ENCODE measurements at regions not wholly inside any gene's neighbourhood (a gene's known extent, or its start where the extent isn't known, plus 50 kb on each side); places are given as distances from the start of the nearest gene placed in this dataset.

GRCh38 chr2:220300806-220301205 lies 673.4 kb downstream of the SLC4A3 start:
- CTCF ChIA-PET: no interaction called here
- Mint-ChIP-seq H3K27ac (ENCODE audit: low read depth, unreplicated experiment) (no peak overlapping the region), H3K36me3 (ENCODE audit: insufficient read depth, unreplicated experiment) (no peaks in the 10 kb centered on the region), H3K9me3 (ENCODE audit: unreplicated experiment) (no peaks in the 10 kb centered on the region), H3K4me1 (ENCODE audit: insufficient read depth, unreplicated experiment) (no peaks in the 10 kb centered on the region), H3K4me3 (ENCODE audit: unreplicated experiment) (no peak overlapping the region), H3K27me3 (ENCODE audit: insufficient read depth, unreplicated experiment) (no peaks in the 10 kb centered on the region)
- intact Hi-C loops (cut with micrococcal nuclease): no loop called here
- no peak for TF ChIP-seq CTCF (IDR thresholded peaks at IDR 0.05; ENCODE audit: unreplicated experiment)
- no TSS peak for BruUV-seq (replicated peaks)
- POLR2A ChIA-PET: no interaction called here
- no peak for DNase-seq (ENCODE audit: unreplicated experiment)

GRCh38 chr2:220302756-220303155 lies 675.3 kb downstream of the SLC4A3 start:
- Mint-ChIP-seq H3K27ac (ENCODE audit: low read depth, unreplicated experiment) (no peak overlapping the region), H3K4me3 (ENCODE audit: unreplicated experiment) (no peak overlapping the region), H3K4me1 (ENCODE audit: insufficient read depth, unreplicated experiment) (no peaks in the 10 kb centered on the region), H3K9me3 (ENCODE audit: unreplicated experiment) (no peaks in the 10 kb centered on the region), H3K36me3 (ENCODE audit: insufficient read depth, unreplicated experiment) (no peaks in the 10 kb centered on the region), H3K27me3 (ENCODE audit: insufficient read depth, unreplicated experiment) (no peaks in the 10 kb centered on the region)
- intact Hi-C loops (cut with micrococcal nuclease): no loop called here
- no peak for DNase-seq (ENCODE audit: unreplicated experiment)
- CTCF ChIA-PET: no interaction called here
- POLR2A ChIA-PET: no interaction called here
- BruUV-seq (replicated peaks): no TSS peak
- TF ChIP-seq CTCF (IDR thresholded peaks at IDR 0.05; ENCODE audit: unreplicated experiment): no peak

GRCh38 chr2:220309215-220309614 lies 681.8 kb downstream of the SLC4A3 start:
- Mint-ChIP-seq H3K36me3 (ENCODE audit: insufficient read depth, unreplicated experiment) (no peaks in the 10 kb centered on the region), H3K4me3 (ENCODE audit: unreplicated experiment) (no peak overlapping the region), H3K4me1 (ENCODE audit: insufficient read depth, unreplicated experiment) (peaks cover 7% of the 10 kb centered on the region), H3K9me3 (ENCODE audit: unreplicated experiment) (no peaks in the 10 kb centered on the region), H3K27ac (ENCODE audit: low read depth, unreplicated experiment) (no peak overlapping the region), H3K27me3 (ENCODE audit: insufficient read depth, unreplicated experiment) (no peaks in the 10 kb centered on the region)
- CTCF ChIA-PET: no interaction called here
- no peak for DNase-seq (ENCODE audit: unreplicated experiment)
- no TSS peak for BruUV-seq (replicated peaks)
- POLR2A ChIA-PET: no interaction called here
- intact Hi-C loops (cut with micrococcal nuclease): no loop called here
- TF ChIP-seq CTCF (IDR thresholded peaks at IDR 0.05; ENCODE audit: unreplicated experiment): no peak

- intact Hi-C loops (cut with micrococcal nuclease): no loop called here
- H3K36me3 Mint-ChIP-seq (ENCODE audit: insufficient read depth, unreplicated experiment): no peaks in the 10 kb centered on the region
- ChIA-PET POLR2A (no interaction called here), CTCF (interaction anchor here (0.6 kb wide), 1 partner anchor 24 kb away, joined by 3 read pairs; no protein-coding TSS in a partner anchor)
- no peak for TF ChIP-seq CTCF (IDR thresholded peaks at IDR 0.05; ENCODE audit: unreplicated experiment)
- H3K9me3 Mint-ChIP-seq (ENCODE audit: unreplicated experiment): no peaks in the 10 kb centered on the region
- H3K27me3 Mint-ChIP-seq (ENCODE audit: insufficient read depth, unreplicated experiment): no peaks in the 10 kb centered on the region
- no peak overlapping the region for H3K27ac Mint-ChIP-seq (ENCODE audit: low read depth, unreplicated experiment)
- peak; percentile 20 for DNase-seq (ENCODE audit: unreplicated experiment)
- no TSS peak for BruUV-seq (replicated peaks)
- peaks cover 7% of the 10 kb centered on the region for H3K4me1 Mint-ChIP-seq (ENCODE audit: insufficient read depth, unreplicated experiment)
- H3K4me3 Mint-ChIP-seq (ENCODE audit: unreplicated experiment): no peak overlapping the region
Measured at GRCh38 chr2:220310451-220310861, 683.0 kb downstream of the SLC4A3 start.
